ENCODE measurements at regions not wholly inside any gene's neighbourhood (a gene's known extent, or its start where the extent isn't known, plus 50 kb on each side); places are given as distances from the start of the nearest gene placed in this dataset.

GRCh38 chr11:24068197-24068596 is 428.7 kb upstream of the LUZP2 start:
- no peak overlapping the region for H3K4me3 ChIP-seq (replicated peaks; ENCODE audit: low read depth, low read length)
- TF ChIP-seq CTCF (IDR thresholded peaks at IDR 0.05; ENCODE audit: low read depth, low read length, missing control alignments), result no peak
- no peak for DNase-seq (ENCODE audit: extremely low read depth, low read depth)

- TF ChIP-seq CTCF (IDR thresholded peaks at IDR 0.05; ENCODE audit: low read depth, low read length, missing control alignments), result no peak
Measured at GRCh38 chr11:24070435-24070834, 426.4 kb upstream of the LUZP2 start.

GRCh38 chr11:24078018-24078417 is 418.8 kb upstream of the LUZP2 start:
- TF ChIP-seq CTCF (IDR thresholded peaks at IDR 0.05; ENCODE audit: low read depth, low read length, missing control alignments), result no peak
- H3K4me3 ChIP-seq (replicated peaks; ENCODE audit: low read depth, low read length), result no peak overlapping the region
- DNase-seq (ENCODE audit: extremely low read depth, low read depth), result no peak

More at GRCh38 chr11:24070435-24070834, 426.4 kb upstream of the LUZP2 start:
- no peak overlapping the region for H3K4me3 ChIP-seq (replicated peaks; ENCODE audit: low read depth, low read length)
- no peak for DNase-seq (ENCODE audit: extremely low read depth, low read depth)

GRCh38 chr11:24082241-24082640 is 414.6 kb upstream of the LUZP2 start:
- DNase-seq (ENCODE audit: extremely low read depth, low read depth), result no peak
- TF ChIP-seq CTCF (IDR thresholded peaks at IDR 0.05; ENCODE audit: low read depth, low read length, missing control alignments), result no peak
- H3K4me3 ChIP-seq (replicated peaks; ENCODE audit: low read depth, low read length), result no peak overlapping the region

- DNase-seq (ENCODE audit: extremely low read depth, low read depth), result no peak
- no peak overlapping the region for H3K4me3 ChIP-seq (replicated peaks; ENCODE audit: low read depth, low read length)
- TF ChIP-seq CTCF (IDR thresholded peaks at IDR 0.05; ENCODE audit: low read depth, low read length, missing control alignments), result no peak
Measured at GRCh38 chr11:24082860-24083259, 414.0 kb upstream of the LUZP2 start.

- DNase-seq (ENCODE audit: extremely low read depth, low read depth), result no peak
- TF ChIP-seq CTCF (IDR thresholded peaks at IDR 0.05; ENCODE audit: low read depth, low read length, missing control alignments), result no peak
- H3K4me3 ChIP-seq (replicated peaks; ENCODE audit: low read depth, low read length), result no peak overlapping the region
Measured at GRCh38 chr11:24084956-24085355, 411.9 kb upstream of the LUZP2 start.

- DNase-seq (ENCODE audit: extremely low read depth, low read depth), result no peak
- no peak overlapping the region for H3K4me3 ChIP-seq (replicated peaks; ENCODE audit: low read depth, low read length)
- no peak for TF ChIP-seq CTCF (IDR thresholded peaks at IDR 0.05; ENCODE audit: low read depth, low read length, missing control alignments)
Measured at GRCh38 chr11:24086921-24087320, 409.9 kb upstream of the LUZP2 start.

Data from HFF-Myc (cell line).